Activated naive CD8-positive, alpha-beta T cell treated with anti-CD3 and anti-CD28 coated beads, Interleukin-2, amount 50 U/mL, for 16 hours (primary cell): ENCODE measurements at regions not wholly inside any gene's neighbourhood (a gene's known extent, or its start where the extent isn't known, plus 50 kb on each side); places are given as distances from the start of the nearest gene placed in this dataset.

ENCODE experiments used
- DNase-seq: peaks from one replicate; pipeline ENCODE4 v3.0.0-alpha.2; 2020; ENCODE audit warnings: low read depth, low spot score

GRCh38 chr10:78361031-78361430 is 327.4 kb downstream of the RPS24 start:
- no peak for DNase-seq

- no peak for DNase-seq
Observed at GRCh38 chr10:78362406-78363022, 328.9 kb downstream of the RPS24 start.

GRCh38 chr10:78363190-78363589 is 329.5 kb downstream of the RPS24 start:
- DNase-seq = no peak

GRCh38 chr10:78365694-78366093 is 332.0 kb downstream of the RPS24 start:
- no peak for DNase-seq

GRCh38 chr10:78366663-78367411 is 333.2 kb downstream of the RPS24 start:
- DNase-seq = no peak

GRCh38 chr10:78367751-78368150 is 334.1 kb downstream of the RPS24 start:
- DNase-seq = no peak

GRCh38 chr10:78371136-78371535 is 337.5 kb downstream of the RPS24 start:
- DNase-seq = no peak

GRCh38 chr10:78372806-78373205 is 339.1 kb downstream of the RPS24 start:
- no peak for DNase-seq

- DNase-seq = no peak
Observed at GRCh38 chr10:78374331-78375028, 340.8 kb downstream of the RPS24 start.

GRCh38 chr10:78375854-78376785 is 342.5 kb downstream of the RPS24 start:
- DNase-seq = no peak

GRCh38 chr10:78377356-78377755 is 343.7 kb downstream of the RPS24 start:
- no peak for DNase-seq

GRCh38 chr10:78378192-78378591 is 344.5 kb downstream of the RPS24 start:
- DNase-seq = no peak

- no peak for DNase-seq
Observed at GRCh38 chr10:78381107-78381506, 347.4 kb downstream of the RPS24 start.

- no peak for DNase-seq
Observed at GRCh38 chr10:78382047-78382446, 348.4 kb downstream of the RPS24 start.

- DNase-seq = no peak
Observed at GRCh38 chr10:78382772-78383171, 349.1 kb downstream of the RPS24 start.

GRCh38 chr10:78383378-78384048 is 349.9 kb downstream of the RPS24 start:
- DNase-seq = no peak

- DNase-seq = no peak
Observed at GRCh38 chr10:78384049-78384431, 350.4 kb downstream of the RPS24 start.

GRCh38 chr10:78385599-78385998 is 351.9 kb downstream of the RPS24 start:
- no peak for DNase-seq

- DNase-seq = no peak
Observed at GRCh38 chr10:78386509-78386908, 352.8 kb downstream of the RPS24 start.

- DNase-seq = no peak
Observed at GRCh38 chr10:78388331-78389050, 354.8 kb downstream of the RPS24 start.
